K562 (cell line): ENCODE measurements at regions not wholly inside any gene's neighbourhood (a gene's known extent, or its start where the extent isn't known, plus 50 kb on each side); places are given as distances from the start of the nearest gene placed in this dataset.
"Not testable (repeated sequence)": the region's sequence is repeated elsewhere in the genome, so short reads cannot be mapped to it uniquely, and the experiment has no call there.

Experiments
- ATAC-seq: fragments of 200-7000 bp; cut with Tn5 transposase; 3 replicates; pipeline ENCODE4 v1.9.1; 2020; ENCODE audit warnings: moderate library complexity
- BruUV-seq: library from RNA; stranded (reverse); fragments of 400-500 nt; replicated peaks from 2 replicates; lab custom pipeline; 2021; lab: Mats Ljungman, UMichigan
- CTCF ChIA-PET: fragments of 300-600 bp; formaldehyde crosslinking; extraction: SDS; loops from one replicate; lab custom pipeline; 2021; ENCODE audit warnings: low intra/inter-chr PET ratio; lab: Yijun Ruan, JAX
- POLR2A ChIA-PET: fragments of 300-600, 350-650 bp; sonication (Branson Sonifier 250); formaldehyde crosslinking; extraction: SDS; loops from one replicate; lab custom pipeline; 2021; ENCODE audit warnings: antibody characterized with exemption, inconsistent platforms; lab: Yijun Ruan, JAX
- DNase-seq, 4 experiments: peaks; one replicate each; pipeline versions ENCODE4 v3.0.0 to v3.0.0-alpha.2; 2011 to 2018; ENCODE audit warnings: low spot score in 3 of 4, mixed read lengths in 3 of 4; ENCODE audit errors: extremely low read depth in 1 of 4
- FAIRE-seq: peaks from 2 replicates; lab custom pipeline; 2011; peaks lifted over from hg19 to GRCh38; lab: Jason Lieb, UNC
- H2AFZ ChIP-seq: 2 replicates; pipeline ENCODE4 v1.6.0; 2011; ENCODE audit warnings: low read depth, low read length, control low read depth, inconsistent platforms
- H3K27ac ChIP-seq: fragments of 200-600 bp; 3 replicates; pipeline ENCODE4 v1.8.0; 2011; ENCODE audit warnings: low read depth, mild to moderate bottlenecking, control low read depth, inconsistent platforms, low read length, moderate library complexity, mixed read lengths; ENCODE audit errors: extremely low read depth
- H3K27me3 ChIP-seq, 2 experiments: fragments of 300-600 bp in 1 of 2; 2 replicates in 1 of 2; 3 replicates in 1 of 2; pipeline versions ENCODE4 v1.6.0 to v1.8.0; 2011; ENCODE audit warnings: inconsistent platforms in 2 of 2, low read length in 2 of 2, mild to moderate bottlenecking in 1 of 2, mixed read lengths in 1 of 2, moderate library complexity in 1 of 2; ENCODE audit not compliant: control insufficient read depth in 2 of 2, insufficient read depth in 2 of 2
- H3K36me3 ChIP-seq: fragments of 300-600 bp; 3 replicates; pipeline ENCODE4 v1.8.0; 2011; ENCODE audit warnings: mild to moderate bottlenecking, low read length, inconsistent platforms; ENCODE audit not compliant: control insufficient read depth, insufficient read depth
- H3K4me1 ChIP-seq, 2 experiments: fragments of 200-600 bp in 1 of 2; replicated peaks in 1 of 2; 2 replicates in 1 of 2; 3 replicates in 1 of 2; pipeline versions ENCODE4 v1.5.1 to v1.8.0; 2011; ENCODE audit warnings: inconsistent platforms in 2 of 2, low read length in 2 of 2, mild to moderate bottlenecking in 1 of 2, mixed read lengths in 1 of 2, moderate library complexity in 1 of 2; ENCODE audit not compliant: control insufficient read depth in 2 of 2, insufficient read depth in 2 of 2
- H3K4me2 ChIP-seq: 2 replicates; pipeline ENCODE4 v1.6.1; 2011; ENCODE audit warnings: low read length, control low read depth, inconsistent platforms, mixed read lengths; ENCODE audit not compliant: insufficient read depth
- H3K4me3 ChIP-seq: fragments of 200-600 bp; sonication (generic), shearing (Covaris generic); 2 replicates; pipeline ENCODE4 v1.5.1; 2016; ENCODE audit warnings: control low read depth, inconsistent platforms
- H3K79me2 ChIP-seq: fragments of 200-600 bp; 3 replicates; pipeline ENCODE4 v1.8.0; 2011; ENCODE audit warnings: low read length, inconsistent platforms; ENCODE audit not compliant: control insufficient read depth, insufficient read depth
- H3K9ac ChIP-seq, 2 experiments: 2 replicates each; pipeline versions ENCODE4 v1.6.0 to v1.6.1; 2011; ENCODE audit warnings: low read depth in 2 of 2, low read length in 2 of 2, control low read depth in 1 of 2, inconsistent platforms in 1 of 2, mild to moderate bottlenecking in 1 of 2, mixed read lengths in 1 of 2; ENCODE audit not compliant: insufficient read depth in 1 of 2
- H3K9me1 ChIP-seq: one replicate; pipeline ENCODE4 v1.6.0; 2011; ENCODE audit warnings: inconsistent platforms, mild to moderate bottlenecking, low read length, moderate library complexity; ENCODE audit not compliant: control insufficient read depth, insufficient read depth
- H3K9me3 ChIP-seq: replicated peaks from 2 replicates; pipeline ENCODE4 v1.5.1; 2011; ENCODE audit warnings: low read depth, low read length, inconsistent platforms; ENCODE audit not compliant: control insufficient read depth, insufficient read depth
- H4K20me1 ChIP-seq: replicated peaks from 2 replicates; pipeline ENCODE4 v1.6.1; 2011; ENCODE audit warnings: low read length, inconsistent platforms, mixed read lengths; ENCODE audit not compliant: control insufficient read depth, insufficient read depth
- BRD9 ChIP-seq: fragments of 450-650 bp; IDR thresholded peaks from 2 replicates; pipeline ENCODE4 v1.6.1; 2018; ENCODE audit warnings: low read depth; ENCODE audit not compliant: partially characterized antibody
- SPI1 ChIP-seq: IDR thresholded peaks from 2 replicates; pipeline ENCODE4 v1.6.1; 2011; ENCODE audit warnings: low read depth, low read length, control low read depth, borderline replicate concordance
- ZNF311 ChIP-seq: fragments of 250-450 bp; sonication (Bioruptor Pico); IDR thresholded peaks from 2 replicates; pipeline ENCODE4 v1.4.0; 2020; ENCODE audit warnings: mild to moderate bottlenecking, moderate library complexity
- ZNF408 ChIP-seq: fragments of 250-450 bp; sonication (Bioruptor Pico); IDR thresholded peaks from 2 replicates; pipeline ENCODE4 v1.4.0; 2020; ENCODE audit warnings: low read depth, mild to moderate bottlenecking, moderate library complexity
- ZNF766 ChIP-seq: fragments of 200-800 bp; sonication (Bioruptor generic); conservative IDR thresholded peaks from 2 replicates; pipeline ENCODE4 v1.6.1; 2016; ENCODE audit warnings: missing genetic modification characterization, missing compliant biosample characterization
- WGBS: fragments of 100-300 bp; shearing (Covaris generic); methylation state at CpG from one replicate; pipeline ENCODE4 v1.1.6; 2016; ENCODE audit warnings: low coverage, mixed read lengths; ENCODE audit not compliant: insufficient coverage; ENCODE audit errors: missing lambda C conversion rate; 5-methylcytosine and 5-hydroxymethylcytosine counted together
- in situ Hi-C: fragments of 300-500 bp; cut with MboI; formaldehyde crosslinking; loops from 4 replicates; pipeline ENCODE4 v1.15.0; 2018; ENCODE audit warnings: inconsistent platforms, mixed read lengths
- intact Hi-C: fragments of 100-400 bp; cut with micrococcal nuclease; formaldehyde crosslinking; loops from 2 replicates; pipeline ENCODE4 v1.14.2; 2022

DNA sequence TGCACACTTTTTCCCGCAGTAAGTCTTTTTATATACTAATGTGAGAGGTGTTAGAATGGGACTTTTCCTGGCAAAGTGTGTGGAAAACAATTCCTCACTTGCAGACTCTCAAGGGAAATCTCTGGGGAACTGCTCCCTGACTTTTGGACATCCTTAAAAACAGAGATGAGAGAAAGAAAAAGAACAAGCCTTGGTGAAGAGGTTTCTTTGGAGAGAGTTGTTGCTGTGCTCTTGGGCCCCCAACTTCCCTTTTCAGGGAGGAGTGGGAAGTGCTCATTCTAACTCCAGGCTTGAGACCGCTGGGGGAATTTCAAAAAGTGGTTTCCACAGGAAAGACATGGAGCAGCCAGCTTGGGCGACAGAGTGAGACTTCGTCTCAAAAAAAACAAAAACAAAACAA is 142.6 kb upstream of the SPRED2 start:
- no TSS peak for BruUV-seq
- no peak for FAIRE-seq

DNA sequence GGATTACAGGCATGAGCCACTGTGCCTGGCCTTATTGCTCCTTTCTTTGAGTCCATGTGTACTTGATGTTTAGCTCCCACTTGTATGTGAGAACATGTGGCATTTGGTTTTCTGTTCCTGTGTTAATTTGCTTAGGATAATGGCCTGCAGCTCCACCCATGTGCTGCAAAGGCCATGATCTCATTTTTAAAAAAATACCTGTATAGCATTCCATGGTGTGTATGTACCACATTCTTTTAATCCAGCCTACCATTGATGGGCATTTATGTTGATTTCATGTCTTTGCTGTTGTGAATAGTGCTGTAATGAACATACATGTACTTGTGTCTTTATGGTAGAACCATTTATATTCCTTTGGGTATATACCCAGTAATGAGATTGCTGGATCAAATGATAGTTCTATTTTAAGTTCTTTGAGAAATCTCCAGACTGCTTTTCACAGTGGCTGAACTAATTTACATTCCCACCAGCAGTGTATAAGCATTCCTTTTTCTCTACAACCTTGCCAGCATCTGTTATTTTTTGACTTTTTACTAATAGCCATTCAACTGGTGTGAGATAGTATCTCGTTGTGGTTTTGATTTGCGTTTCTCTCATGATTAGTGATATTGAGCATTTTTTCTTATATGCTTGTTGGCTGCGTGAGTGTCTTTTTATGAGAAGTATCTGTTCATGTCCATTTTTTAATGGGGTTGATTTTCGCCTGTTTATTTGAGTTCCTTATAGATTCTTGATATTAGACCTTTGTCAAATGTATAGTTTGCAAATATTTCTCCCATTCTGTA is 136.4 kb upstream of the SPRED2 start:
- intact Hi-C loops, result loop anchor here (5.0 kb wide), 1 partner anchor 292 kb away; no protein-coding TSS in a partner anchor

More for the DNA sequence above, 142.6 kb upstream of the SPRED2 start:
- H3K4me3 ChIP-seq, result no peak overlapping the region
- no peaks in the 10 kb centered on the region for H3K79me2 ChIP-seq
- no peak overlapping the region for H3K9ac ChIP-seq
- peaks cover 2 to 4% of the 10 kb centered on the region in 2 experiments; a peak in 2 of 5 replicates for H3K4me1 ChIP-seq
- no peaks in the 10 kb centered on the region for H3K9me3 ChIP-seq
- POLR2A ChIA-PET, result no interaction called here
- CTCF ChIA-PET, result no interaction called here
- 14% methylated on average over 4 of the region's 4 CpGs for WGBS
- in situ Hi-C loops, result loop anchor here (10.0 kb wide), 2 partner anchors 510 to 660 kb away; no protein-coding TSS in a partner anchor
- no peak overlapping the region for H2AFZ ChIP-seq
- intact Hi-C loops, result loop anchor here (5.0 kb wide), 2 partner anchors 388 to 513 kb away; no protein-coding TSS in a partner anchor
- H3K27me3 ChIP-seq, result peaks cover 3 to 11% of the 10 kb centered on the region in 2 experiments; a peak in 4 of 5 replicates
- TF ChIP-seq ZNF766 (CRISPR knock-in tag) (peak; percentile 98), ZNF311 (CRISPR knock-in tag) (no peak), ZNF408 (no peak), SPI1 (peak; percentile 25; the same call in 1 of the 2 replicates), BRD9 (no peak)
- DNase-seq, result no peak
- no peak overlapping the region for H3K27ac ChIP-seq
- no peak for ATAC-seq
- no peaks in the 10 kb centered on the region for H4K20me1 ChIP-seq
- H3K9me1 ChIP-seq, result no peaks in the 10 kb centered on the region
- H3K4me2 ChIP-seq, result no peak overlapping the region
- H3K36me3 ChIP-seq, result no peaks in the 10 kb centered on the region

More for the DNA sequence above, 136.4 kb upstream of the SPRED2 start:
- in situ Hi-C loops, H3K36me3 ChIP-seq, H3K4me2 ChIP-seq, H3K79me2 ChIP-seq, H4K20me1 ChIP-seq, H2AFZ ChIP-seq, ATAC-seq, H3K4me3 ChIP-seq, FAIRE-seq, H3K9me1 ChIP-seq, POLR2A ChIA-PET, DNase-seq, H3K9ac ChIP-seq, H3K9me3 ChIP-seq, H3K27me3 ChIP-seq, H3K27ac ChIP-seq, BruUV-seq, CTCF ChIA-PET: not testable (repeated sequence)
- 45% methylated on average over 4 of the region's 4 CpGs for WGBS
- H3K4me1 ChIP-seq, result peaks cover 6 to 17% of the 10 kb centered on the region in 2 experiments
